Ascending aorta (tissue), 2 donors: ENCODE measurements at regions not wholly inside any gene's neighbourhood (a gene's known extent, or its start where the extent isn't known, plus 50 kb on each side); places are given as distances from the start of the nearest gene placed in this dataset.

Experiments
- DNase-seq, 2 donors: peaks; one replicate each; pipeline ENCODE4 v3.0.0-alpha.2; 2019; ENCODE audit warnings: low spot score in 2 of 2
- H3K27ac ChIP-seq, 2 donors: fragments of 200-600 bp; sonication (generic); one replicate each; pipeline ENCODE4 v1.5.1; 2016 to 2017; ENCODE audit warnings: mild to moderate bottlenecking in 1 of 2
- H3K27me3 ChIP-seq: fragments of 200-600 bp; sonication (generic); one replicate; pipeline ENCODE4 v1.5.1; 2017
- H3K36me3 ChIP-seq, 2 donors: fragments of 200-600 bp; sonication (generic); one replicate each; pipeline ENCODE4 v1.5.1; 2016
- H3K4me1 ChIP-seq, 2 donors: fragments of 200-600 bp; sonication (generic); one replicate each; pipeline ENCODE4 v1.5.1; 2016 to 2017; ENCODE audit warnings: mild to moderate bottlenecking in 1 of 2
- H3K4me3 ChIP-seq, 2 donors: fragments of 200-600 bp; sonication (generic); one replicate each; pipeline ENCODE4 v1.5.1; 2016 to 2017; ENCODE audit warnings: mild to moderate bottlenecking in 1 of 2
- H3K9me3 ChIP-seq, 2 donors: fragments of 200-600 bp; sonication (generic); one replicate each; pipeline ENCODE4 v1.5.1; 2016
- CTCF ChIP-seq, 3 experiments: fragments of 200-600 bp in 2 of 3; fragments of 450-650 bp in 1 of 3; sonication (generic) in 2 of 3; IDR thresholded peaks; one replicate each; pipeline ENCODE4 v1.5.1; 2016 to 2019; ENCODE audit warnings: antibody characterized with exemption in 3 of 3, mild to moderate bottlenecking in 1 of 3, moderate library complexity in 1 of 3
- intact Hi-C: fragments of 100-400 bp; cut with DNase I; formaldehyde crosslinking; loops from one replicate; pipeline ENCODE4 v1.15.1; 2023

GRCh38 chr4:35975617-35976355 lies 268.5 kb downstream of the ARAP2 start:
- Histone ChIP-seq H3K27me3 (no peaks in the 10 kb centered on the region), H3K9me3 (no peaks in the 10 kb centered on the region), H3K4me1 (no peaks in the 10 kb centered on the region), H3K4me3 (no peak overlapping the region), H3K36me3 (no peaks in the 10 kb centered on the region), H3K27ac (no peak overlapping the region)
- no peak for DNase-seq
- intact Hi-C loops: no loop called here
- TF ChIP-seq CTCF (IDR thresholded peaks at IDR 0.05): no peak

- intact Hi-C loops: no loop called here
- TF ChIP-seq CTCF (IDR thresholded peaks at IDR 0.05): no peak
- no peak for DNase-seq
Observed at GRCh38 chr4:35978551-35978950, 265.8 kb downstream of the ARAP2 start.

GRCh38 chr4:35982318-35982717 lies 262.0 kb downstream of the ARAP2 start:
- H3K27me3 ChIP-seq: no peaks in the 10 kb centered on the region
- H3K27ac ChIP-seq: no peak overlapping the region
- no peak overlapping the region for H3K4me3 ChIP-seq
- no peaks in the 10 kb centered on the region for H3K4me1 ChIP-seq
- intact Hi-C loops: no loop called here
- TF ChIP-seq CTCF (IDR thresholded peaks at IDR 0.05): no peak
- no peak for DNase-seq
- no peaks in the 10 kb centered on the region for H3K36me3 ChIP-seq
- no peaks in the 10 kb centered on the region for H3K9me3 ChIP-seq

More at GRCh38 chr4:35978551-35978950, 265.8 kb downstream of the ARAP2 start:
- no peak overlapping the region for H3K4me3 ChIP-seq
- H3K27me3 ChIP-seq: no peaks in the 10 kb centered on the region
- no peak overlapping the region for H3K27ac ChIP-seq
- no peaks in the 10 kb centered on the region for H3K9me3 ChIP-seq
- no peaks in the 10 kb centered on the region for H3K4me1 ChIP-seq
- no peaks in the 10 kb centered on the region for H3K36me3 ChIP-seq

- no peak for TF ChIP-seq CTCF (IDR thresholded peaks at IDR 0.05)
- no peak overlapping the region for H3K27ac ChIP-seq
- H3K36me3 ChIP-seq: no peaks in the 10 kb centered on the region
- intact Hi-C loops: no loop called here
- no peaks in the 10 kb centered on the region for H3K27me3 ChIP-seq
- H3K4me1 ChIP-seq: no peaks in the 10 kb centered on the region
- DNase-seq: no peak
- H3K4me3 ChIP-seq: no peak overlapping the region
- H3K9me3 ChIP-seq: no peaks in the 10 kb centered on the region
Observed at GRCh38 chr4:35986537-35986936, 257.8 kb downstream of the ARAP2 start.

- TF ChIP-seq CTCF (IDR thresholded peaks at IDR 0.05): no peak
- Histone ChIP-seq H3K27me3 (no peaks in the 10 kb centered on the region), H3K4me1 (no peaks in the 10 kb centered on the region), H3K27ac (no peak overlapping the region), H3K4me3 (no peak overlapping the region), H3K9me3 (no peaks in the 10 kb centered on the region), H3K36me3 (no peaks in the 10 kb centered on the region)
- intact Hi-C loops: no loop called here
- DNase-seq: no peak
Observed at GRCh38 chr4:35993606-35994005, 250.7 kb downstream of the ARAP2 start.
